Spleen (tissue), 7 donors: ENCODE measurements at regions not wholly inside any gene's neighbourhood (a gene's known extent, or its start where the extent isn't known, plus 50 kb on each side); places are given as distances from the start of the nearest gene placed in this dataset.

Experiments used
- POLR2A ChIP-seq, 3 donors: fragments of 450-650 bp; IDR thresholded peaks; one replicate each; pipeline ENCODE4 v1.5.1; 2017; ENCODE audit warnings: antibody characterized with exemption in 3 of 3, mild to moderate bottlenecking in 1 of 3
- POLR2AphosphoS5 ChIP-seq, 3 donors: sonication (generic); formaldehyde crosslinking; IDR thresholded peaks; one replicate each; pipeline ENCODE4 v1.5.1; 2017; ENCODE audit warnings: antibody characterized with exemption in 3 of 3
- TF ChIP-seq, protein P1 (sequence below), 11 experiments: fragments of 200-600 bp in 7 of 11; fragments of 450-650 bp in 4 of 11; sonication (generic) in 4 of 11; IDR thresholded peaks in 8 of 11; conservative IDR thresholded peaks in 3 of 11; 1 replicate in 7 of 11; 2 replicates in 4 of 11; pipeline versions ENCODE4 v1.4.0 to v1.8.0; 2016 to 2021; ENCODE audit warnings: antibody characterized with exemption in 11 of 11, inconsistent platforms in 4 of 11, mild to moderate bottlenecking in 1 of 11
- donor health status: DM: no; HTN: no; CAD: no; lungs with moderate emphysema.
- donor health status: DM: no; HTN: no; CAD: no.
- donor health status: DM: no; HTN: no; CAD: no.

DNA sequence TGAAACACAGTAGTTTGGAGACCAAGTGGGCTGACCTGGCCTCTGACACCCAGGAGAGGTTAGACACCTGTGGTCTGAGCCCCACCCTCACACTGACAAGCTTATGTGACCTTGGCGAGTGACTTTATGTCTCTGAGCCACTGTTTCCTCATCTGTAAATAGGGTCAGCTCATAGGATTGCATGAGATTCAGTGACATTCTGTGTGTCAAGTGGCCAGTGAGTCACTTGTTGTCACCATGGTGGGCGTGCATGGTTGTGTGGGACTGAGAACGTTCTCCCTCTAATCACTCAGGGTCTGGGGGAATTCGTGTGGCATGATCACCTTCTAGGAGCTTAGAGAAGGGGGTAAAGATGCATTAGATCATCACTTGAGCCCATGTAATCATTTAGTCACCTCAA lies 146.4 kb downstream of the PHETA1 start:
- TF ChIP-seq, protein P1, sequence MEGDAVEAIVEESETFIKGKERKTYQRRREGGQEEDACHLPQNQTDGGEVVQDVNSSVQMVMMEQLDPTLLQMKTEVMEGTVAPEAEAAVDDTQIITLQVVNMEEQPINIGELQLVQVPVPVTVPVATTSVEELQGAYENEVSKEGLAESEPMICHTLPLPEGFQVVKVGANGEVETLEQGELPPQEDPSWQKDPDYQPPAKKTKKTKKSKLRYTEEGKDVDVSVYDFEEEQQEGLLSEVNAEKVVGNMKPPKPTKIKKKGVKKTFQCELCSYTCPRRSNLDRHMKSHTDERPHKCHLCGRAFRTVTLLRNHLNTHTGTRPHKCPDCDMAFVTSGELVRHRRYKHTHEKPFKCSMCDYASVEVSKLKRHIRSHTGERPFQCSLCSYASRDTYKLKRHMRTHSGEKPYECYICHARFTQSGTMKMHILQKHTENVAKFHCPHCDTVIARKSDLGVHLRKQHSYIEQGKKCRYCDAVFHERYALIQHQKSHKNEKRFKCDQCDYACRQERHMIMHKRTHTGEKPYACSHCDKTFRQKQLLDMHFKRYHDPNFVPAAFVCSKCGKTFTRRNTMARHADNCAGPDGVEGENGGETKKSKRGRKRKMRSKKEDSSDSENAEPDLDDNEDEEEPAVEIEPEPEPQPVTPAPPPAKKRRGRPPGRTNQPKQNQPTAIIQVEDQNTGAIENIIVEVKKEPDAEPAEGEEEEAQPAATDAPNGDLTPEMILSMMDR (IDR thresholded peaks at IDR 0.05 in 8 of 11, conservative IDR thresholded peaks at IDR 0.05 in 3 of 11) = no peak
- TF ChIP-seq POLR2AphosphoS5 (IDR thresholded peaks at IDR 0.05) (no peak), POLR2A (IDR thresholded peaks at IDR 0.05) (no peak)
